DND-41 (cell line): ENCODE measurements at regions not wholly inside any gene's neighbourhood (a gene's known extent, or its start where the extent isn't known, plus 50 kb on each side); places are given as distances from the start of the nearest gene placed in this dataset.

Experiments
- ATAC-seq: fragments of 200-7000 bp; cut with Tn5 transposase; 3 replicates; pipeline ENCODE4 v1.9.1; 2021; ENCODE audit warnings: low read depth; ENCODE audit not compliant: insufficient read depth
- DNase-seq: peaks from one replicate; pipeline ENCODE4 v3.0.0-alpha.2; 2020
- H2AFZ ChIP-seq: 2 replicates; pipeline ENCODE4 v1.6.0; 2012; ENCODE audit warnings: low read depth, low read length
- H3K27ac ChIP-seq: 2 replicates; pipeline ENCODE4 v1.5.1; 2012; ENCODE audit warnings: low read length, inconsistent platforms
- H3K27me3 ChIP-seq: fragments of 200-600 bp; sonication (generic); 2 replicates; pipeline ENCODE4 v1.6.0; 2012; ENCODE audit warnings: low read length, mild to moderate bottlenecking, inconsistent platforms; ENCODE audit not compliant: insufficient read depth, poor library complexity
- H3K36me3 ChIP-seq: 2 replicates; pipeline ENCODE4 v1.5.1; 2012; ENCODE audit warnings: low read length, inconsistent platforms; ENCODE audit not compliant: insufficient read depth
- H3K4me1 ChIP-seq: 2 replicates; pipeline ENCODE4 v1.5.1; 2012; ENCODE audit warnings: mild to moderate bottlenecking, low read length; ENCODE audit not compliant: insufficient read depth
- H3K4me2 ChIP-seq: 2 replicates; pipeline ENCODE4 v1.6.0; 2012; ENCODE audit warnings: mild to moderate bottlenecking, moderate library complexity, low read length, inconsistent platforms; ENCODE audit not compliant: insufficient read depth
- H3K4me3 ChIP-seq, 2 experiments: fragments of 200-600 bp in 1 of 2; shearing (Covaris generic) in 1 of 2; 2 replicates each; pipeline ENCODE4 v1.5.1; 2012 to 2016; ENCODE audit warnings: inconsistent platforms in 2 of 2, low read length in 2 of 2, mild to moderate bottlenecking in 2 of 2, low read depth in 1 of 2, moderate library complexity in 1 of 2
- H3K79me2 ChIP-seq: 2 replicates; pipeline ENCODE4 v1.6.0; 2012; ENCODE audit warnings: low read length, inconsistent platforms; ENCODE audit not compliant: insufficient read depth
- H3K9ac ChIP-seq: 2 replicates; pipeline ENCODE4 v1.6.0; 2012; ENCODE audit warnings: low read depth, mild to moderate bottlenecking, inconsistent platforms, low read length, moderate library complexity
- H3K9me3 ChIP-seq: 2 replicates; pipeline ENCODE4 v1.5.1; 2012; ENCODE audit warnings: low read length, moderate library complexity, mild to moderate bottlenecking, inconsistent platforms; ENCODE audit not compliant: insufficient read depth, severe bottlenecking
- H4K20me1 ChIP-seq: 2 replicates; pipeline ENCODE4 v1.6.0; 2012; ENCODE audit warnings: low read length; ENCODE audit not compliant: insufficient read depth
- EZH2 ChIP-seq: IDR thresholded peaks from 3 replicates; pipeline ENCODE4 v1.6.1; 2012; ENCODE audit warnings: borderline replicate concordance, low read depth, mild to moderate bottlenecking, moderate library complexity, low read length, inconsistent platforms; ENCODE audit not compliant: severe bottlenecking
- TF ChIP-seq, protein P1 (sequence below): IDR thresholded peaks from 2 replicates; pipeline ENCODE4 v1.5.1; 2012; ENCODE audit warnings: borderline replicate concordance, low read length, moderate library complexity, mild to moderate bottlenecking; ENCODE audit not compliant: poor library complexity, severe bottlenecking; ENCODE audit errors: extremely low read depth

- no peak overlapping the region for H2AFZ ChIP-seq
- no peaks in the 10 kb centered on the region for H3K4me1 ChIP-seq
- no peak for DNase-seq
These were observed 237.7 kb upstream of the GPRIN3 start for GRCh38 chr4:89545315-89545714.

DNA sequence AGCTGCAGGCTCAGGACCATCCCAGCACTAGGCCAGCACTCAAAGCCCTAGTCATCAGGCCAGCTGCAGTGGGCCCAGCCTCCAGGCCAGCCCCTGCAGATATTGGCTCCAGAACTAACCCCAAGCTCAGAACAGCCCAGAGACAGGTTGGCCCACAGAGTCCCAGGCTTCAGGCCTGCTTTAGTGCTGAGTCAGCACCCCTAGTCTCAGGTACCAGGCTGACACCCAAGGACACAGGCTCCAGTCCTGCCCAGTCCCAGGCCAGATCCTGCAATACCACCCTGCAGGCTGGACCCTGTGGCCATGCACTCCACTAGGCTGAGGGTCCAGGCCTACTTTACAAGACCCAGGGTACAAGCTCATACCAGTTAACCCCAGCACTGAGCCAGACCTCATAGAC is 234.4 kb upstream of the GPRIN3 start:
- peaks cover 6% of the 10 kb centered on the region for H3K9me3 ChIP-seq
- no peak overlapping the region for H3K9ac ChIP-seq
- DNase-seq (no peak), ATAC-seq (no peak)
- peaks cover 12% of the 10 kb centered on the region for H3K27me3 ChIP-seq
- H4K20me1 ChIP-seq = no peaks in the 10 kb centered on the region; the same call in 1 of the 2 replicates
- H3K79me2 ChIP-seq = no peaks in the 10 kb centered on the region
- no peak overlapping the region for H2AFZ ChIP-seq
- H3K4me3 ChIP-seq = no peak overlapping the region
- no peak overlapping the region for H3K27ac ChIP-seq
- TF ChIP-seq, protein P1, sequence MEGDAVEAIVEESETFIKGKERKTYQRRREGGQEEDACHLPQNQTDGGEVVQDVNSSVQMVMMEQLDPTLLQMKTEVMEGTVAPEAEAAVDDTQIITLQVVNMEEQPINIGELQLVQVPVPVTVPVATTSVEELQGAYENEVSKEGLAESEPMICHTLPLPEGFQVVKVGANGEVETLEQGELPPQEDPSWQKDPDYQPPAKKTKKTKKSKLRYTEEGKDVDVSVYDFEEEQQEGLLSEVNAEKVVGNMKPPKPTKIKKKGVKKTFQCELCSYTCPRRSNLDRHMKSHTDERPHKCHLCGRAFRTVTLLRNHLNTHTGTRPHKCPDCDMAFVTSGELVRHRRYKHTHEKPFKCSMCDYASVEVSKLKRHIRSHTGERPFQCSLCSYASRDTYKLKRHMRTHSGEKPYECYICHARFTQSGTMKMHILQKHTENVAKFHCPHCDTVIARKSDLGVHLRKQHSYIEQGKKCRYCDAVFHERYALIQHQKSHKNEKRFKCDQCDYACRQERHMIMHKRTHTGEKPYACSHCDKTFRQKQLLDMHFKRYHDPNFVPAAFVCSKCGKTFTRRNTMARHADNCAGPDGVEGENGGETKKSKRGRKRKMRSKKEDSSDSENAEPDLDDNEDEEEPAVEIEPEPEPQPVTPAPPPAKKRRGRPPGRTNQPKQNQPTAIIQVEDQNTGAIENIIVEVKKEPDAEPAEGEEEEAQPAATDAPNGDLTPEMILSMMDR = no peak
- TF ChIP-seq EZH2 = no peak
- no peaks in the 10 kb centered on the region for H3K4me1 ChIP-seq
- no peak overlapping the region for H3K4me2 ChIP-seq
- H3K36me3 ChIP-seq = no peaks in the 10 kb centered on the region

More at GRCh38 chr4:89545315-89545714, 237.7 kb upstream of the GPRIN3 start:
- no peak overlapping the region for H3K27ac ChIP-seq
- no peak overlapping the region for H3K4me2 ChIP-seq
- H3K4me3 ChIP-seq = no peak overlapping the region
- H3K9me3 ChIP-seq = peaks cover 6% of the 10 kb centered on the region
- no peaks in the 10 kb centered on the region for H3K36me3 ChIP-seq
- H4K20me1 ChIP-seq = no peaks in the 10 kb centered on the region; the same call in 1 of the 2 replicates
- no peak for ATAC-seq
- TF ChIP-seq, protein P1 = no peak
- TF ChIP-seq EZH2 = no peak
- H3K27me3 ChIP-seq = no peaks in the 10 kb centered on the region
- H3K9ac ChIP-seq = no peak overlapping the region
- H3K79me2 ChIP-seq = no peaks in the 10 kb centered on the region

DNA sequence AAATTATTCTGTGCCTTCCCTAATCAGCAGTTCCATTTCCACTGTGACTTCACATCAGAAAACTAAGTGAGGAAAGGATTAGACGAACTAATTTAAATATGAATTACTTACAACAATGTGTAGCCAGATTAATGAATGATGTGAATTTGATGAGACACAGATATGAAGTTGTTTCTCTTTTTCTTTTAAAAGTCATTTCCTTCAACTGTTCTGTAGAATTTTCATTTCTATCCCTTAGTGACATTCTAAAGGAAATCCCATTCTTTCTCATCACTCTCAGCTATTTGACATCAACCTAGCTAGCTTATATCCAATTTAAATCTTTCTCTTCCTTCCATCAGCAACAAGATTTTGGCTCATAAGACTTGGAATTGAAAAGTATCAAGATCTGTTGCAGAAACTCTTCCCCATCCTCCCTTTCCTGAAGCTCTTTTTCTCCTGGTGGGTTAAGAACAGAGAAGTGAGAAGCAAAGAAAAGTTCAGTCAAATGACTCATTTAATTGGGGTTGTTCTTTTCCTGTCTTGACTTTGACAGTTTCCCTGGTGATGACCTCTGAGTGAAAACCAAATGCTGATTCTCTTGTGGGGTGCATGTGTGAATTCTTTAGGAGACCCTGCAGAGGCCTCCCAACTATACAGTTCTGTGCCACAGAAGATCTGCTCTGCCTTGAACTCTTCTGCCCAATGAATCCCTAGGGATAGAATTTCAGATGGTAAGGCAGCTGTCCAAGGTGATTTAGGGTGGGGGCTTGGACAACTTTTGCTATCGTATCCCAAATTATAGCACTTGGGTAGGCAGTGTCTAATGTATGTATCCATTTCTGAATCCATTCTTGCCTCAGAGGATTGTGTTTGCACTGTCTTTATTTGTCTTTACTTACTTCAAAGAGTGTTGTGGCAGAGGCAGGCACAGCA is 232.5 kb upstream of the GPRIN3 start:
- DNase-seq (no peak), ATAC-seq (no peak)
- H3K27me3 ChIP-seq = peaks cover 15% of the 10 kb centered on the region
- TF ChIP-seq, protein P1 = no peak
- TF ChIP-seq EZH2 = no peak
- H3K4me3 ChIP-seq = no peak overlapping the region
- no peak overlapping the region for H3K4me2 ChIP-seq
- no peak overlapping the region for H3K27ac ChIP-seq
- H3K9me3 ChIP-seq = peaks cover 5% of the 10 kb centered on the region
- no peaks in the 10 kb centered on the region for H3K4me1 ChIP-seq
- no peaks in the 10 kb centered on the region for H3K79me2 ChIP-seq
- no peaks in the 10 kb centered on the region; the same call in 1 of the 2 replicates for H4K20me1 ChIP-seq
- H3K36me3 ChIP-seq = no peaks in the 10 kb centered on the region
- H2AFZ ChIP-seq = no peak overlapping the region
- H3K9ac ChIP-seq = no peak overlapping the region
